HepG2 (cell line): ENCODE measurements at regions not wholly inside any gene's neighbourhood (a gene's known extent, or its start where the extent isn't known, plus 50 kb on each side); places are given as distances from the start of the nearest gene placed in this dataset.

Experiments used
- ASH2L ChIP-seq: fragments of 300-600, 200-600 bp; sonication (generic); IDR thresholded peaks from 2 replicates; pipeline ENCODE4 v1.7.0; 2017; ENCODE audit warnings: low read depth, mild to moderate bottlenecking, moderate library complexity, mixed read lengths, low read length; ENCODE audit not compliant: insufficient read length
- HMG20B ChIP-seq: conservative IDR thresholded peaks from 2 replicates; pipeline ENCODE4 v1.6.1; 2016; ENCODE audit warnings: missing genetic modification reagents, missing compliant biosample characterization
- LCORL ChIP-seq, 2 experiments: fragments of 450-650 bp in 1 of 2; sonication (generic) in 1 of 2; formaldehyde crosslinking in 1 of 2; IDR thresholded peaks; 2 replicates each; pipeline versions ENCODE4 v1.5.0 to v1.6.1; 2017 to 2020; ENCODE audit warnings: antibody characterized with exemption in 1 of 2, missing genetic modification reagents in 1 of 2
- MAFG ChIP-seq: sonication (generic); formaldehyde crosslinking; IDR thresholded peaks from 2 replicates; pipeline ENCODE4 v1.5.1; 2020; ENCODE audit warnings: mild to moderate bottlenecking, missing genetic modification reagents
- ZNF260 ChIP-seq: sonication (generic); formaldehyde crosslinking; IDR thresholded peaks from 2 replicates; pipeline ENCODE4 v1.4.0; 2020; ENCODE audit warnings: missing genetic modification reagents, low read depth, mild to moderate bottlenecking, borderline replicate concordance
- ZNF768 ChIP-seq: sonication (generic); formaldehyde crosslinking; IDR thresholded peaks from 2 replicates; pipeline ENCODE4 v1.4.0; 2020; ENCODE audit warnings: missing genetic modification reagents

DNA sequence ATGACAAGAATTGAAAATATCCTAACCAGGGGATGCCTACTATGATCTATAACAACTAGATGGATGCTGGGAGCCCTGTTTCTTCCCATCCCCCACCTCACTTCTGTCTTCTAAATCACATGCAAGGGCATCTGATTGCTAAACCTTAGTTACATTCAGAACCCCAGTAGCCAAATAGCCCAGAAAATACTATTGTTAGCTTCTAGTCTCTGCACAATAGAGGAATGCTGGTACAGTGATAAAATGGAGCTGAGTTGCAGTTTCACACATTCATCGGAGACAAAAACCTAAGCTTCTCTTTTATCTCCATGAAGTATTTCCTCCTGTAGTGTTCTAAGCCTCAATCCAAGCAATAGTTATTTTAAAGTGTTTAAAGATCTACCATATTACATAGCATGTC is 942.9 kb downstream of the RPS29 start:
- no peak for TF ChIP-seq ASH2L
- TF ChIP-seq LCORL (IDR thresholded peaks at IDR 0.05), result no peak
- no peak for TF ChIP-seq LCORL (CRISPR knock-in tag; IDR thresholded peaks at IDR 0.05)
- no peak for TF ChIP-seq MAFG (CRISPR knock-in tag)
- no peak for TF ChIP-seq ZNF260 (CRISPR knock-in tag)
- no peak for TF ChIP-seq ZNF768 (CRISPR knock-in tag)
- no peak for TF ChIP-seq HMG20B
